Activated CD4-positive, alpha-beta T cell treated with anti-CD3 and anti-CD28 coated beads, Interleukin-2, amount 50 U/mL, for 24 hours (primary cell): ENCODE measurements at regions not wholly inside any gene's neighbourhood (a gene's known extent, or its start where the extent isn't known, plus 50 kb on each side); places are given as distances from the start of the nearest gene placed in this dataset.

Experiments used
- DNase-seq, 2 donors: peaks; one replicate each; pipeline ENCODE4 v3.0.0-alpha.2; 2020; ENCODE audit warnings: low read depth in 1 of 2, low spot score in 1 of 2

DNA sequence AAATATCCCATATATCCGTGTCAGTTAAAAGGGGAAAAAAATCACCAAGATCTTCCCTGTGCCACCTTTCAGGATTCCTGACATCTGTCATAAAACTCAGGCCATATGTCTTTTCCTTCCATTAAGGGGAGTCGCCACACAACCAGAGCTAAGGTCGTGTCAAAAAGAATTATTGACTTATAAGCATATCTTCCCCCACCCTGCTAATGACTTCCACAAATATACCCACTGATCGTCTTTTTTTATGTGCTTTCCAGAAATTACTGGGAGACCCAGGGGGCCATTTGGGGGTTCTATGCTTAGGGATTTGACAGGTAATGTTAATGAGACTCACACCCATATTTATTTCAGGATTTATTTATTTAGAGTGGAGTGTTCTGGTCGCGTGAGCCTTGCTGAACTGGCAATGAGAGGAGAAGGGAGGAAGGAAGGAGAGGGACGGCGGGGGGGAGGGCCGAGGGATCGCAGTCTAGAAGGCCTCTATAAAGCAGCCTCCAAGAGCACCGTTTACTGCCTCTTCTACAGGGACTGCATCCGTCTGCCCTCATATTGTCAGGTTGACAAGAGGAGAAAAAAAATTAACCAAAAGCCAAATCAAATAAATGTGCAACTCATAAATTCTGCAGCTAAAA is 135.7 kb upstream of the MGMT start:
- no peak for DNase-seq

DNA sequence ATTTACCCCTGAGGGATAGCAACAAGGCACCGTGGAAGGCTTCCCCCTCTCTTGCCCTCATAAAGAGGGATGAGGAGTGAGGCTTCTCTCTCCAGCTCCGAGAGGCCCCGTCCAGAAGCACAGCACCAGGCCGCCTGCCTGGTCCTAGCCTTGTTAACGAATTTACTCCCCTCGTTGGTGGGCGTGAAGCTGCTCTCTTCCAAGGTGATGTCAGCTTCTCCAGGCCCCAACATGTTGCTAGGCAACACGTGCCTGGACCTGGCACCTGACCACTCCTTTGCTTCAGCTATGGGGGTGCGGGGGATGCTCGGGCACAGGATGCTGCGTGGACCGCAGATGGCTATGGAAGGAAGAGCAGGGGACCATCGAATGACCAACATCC is 135.2 kb upstream of the MGMT start:
- DNase-seq: no peak

DNA sequence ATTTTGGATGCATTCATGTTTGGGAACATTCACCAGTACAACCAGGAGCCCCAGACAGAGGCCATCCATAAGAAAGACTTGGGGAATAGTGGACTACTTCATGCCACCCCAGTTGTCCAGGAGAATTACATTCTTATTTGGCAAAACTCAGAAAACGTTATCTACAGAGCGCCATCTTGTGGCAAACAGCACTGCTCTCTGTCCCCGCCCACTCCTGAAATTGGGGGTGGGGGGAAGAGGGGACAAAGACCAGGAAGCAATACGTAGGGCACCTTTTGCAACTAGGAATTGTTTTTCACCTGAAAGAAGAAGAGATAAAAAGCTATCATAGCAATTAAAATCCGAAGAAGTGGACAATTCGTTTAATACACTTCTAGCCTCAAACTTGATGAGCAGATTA is 134.6 kb upstream of the MGMT start:
- DNase-seq: no peak

DNA sequence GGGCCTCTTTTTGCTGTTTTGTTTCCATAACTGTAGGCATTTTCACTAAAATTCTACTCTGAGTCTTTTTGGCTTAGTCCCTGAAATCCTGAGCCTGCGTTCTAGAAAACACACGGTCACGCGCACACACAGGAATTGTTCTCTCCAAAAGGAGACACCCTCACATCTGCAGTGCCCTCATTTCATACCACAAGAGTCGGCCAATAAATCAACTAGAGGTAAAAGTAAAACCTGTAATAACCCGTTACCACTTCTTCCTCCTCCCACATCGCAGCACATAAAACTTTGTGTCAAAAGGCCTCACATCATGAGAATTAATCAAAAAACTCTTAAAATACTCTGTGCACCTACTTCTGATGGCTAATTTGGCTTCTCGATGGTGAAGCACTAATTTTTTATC is 133.3 kb upstream of the MGMT start:
- DNase-seq: no peak

DNA sequence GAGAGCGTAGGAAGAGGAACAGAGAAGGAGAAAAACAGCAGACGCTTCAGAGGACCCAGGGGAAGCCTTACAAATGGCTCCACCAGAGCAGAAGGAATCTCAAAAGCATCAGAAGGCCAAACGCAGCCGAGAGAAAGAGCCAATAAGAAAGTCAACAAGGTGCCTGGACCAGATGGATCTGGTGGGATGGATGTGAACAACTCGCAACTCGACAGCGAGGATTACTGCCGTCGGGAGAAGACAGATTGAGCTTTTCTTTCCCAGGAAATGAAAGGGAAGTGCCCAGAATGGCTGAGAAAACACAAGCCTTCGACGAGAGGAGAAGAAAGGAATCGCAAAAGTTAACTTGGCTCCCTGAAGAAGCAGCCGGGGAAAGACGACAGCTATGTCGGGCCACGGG is 132.8 kb upstream of the MGMT start:
- no peak for DNase-seq

DNA sequence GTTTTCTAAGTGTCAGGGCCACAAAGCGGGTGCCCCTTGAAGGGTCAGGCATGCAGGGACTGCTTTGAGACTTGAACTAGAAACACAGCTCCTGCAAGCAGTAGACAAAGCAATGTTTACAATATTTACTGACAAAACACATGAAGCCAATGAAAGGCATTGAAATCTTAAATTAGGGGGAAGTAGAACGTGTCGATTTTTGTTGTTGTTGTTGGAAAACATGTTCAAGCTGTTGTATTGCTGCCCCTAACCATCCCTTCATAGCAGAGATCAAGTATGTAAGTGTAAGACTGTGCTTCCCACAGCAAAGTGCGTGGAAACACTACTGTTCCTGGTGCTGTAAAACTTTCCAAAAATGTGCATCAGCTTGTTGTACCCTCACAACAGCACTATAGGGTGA is 131.6 kb upstream of the MGMT start:
- DNase-seq: no peak

DNA sequence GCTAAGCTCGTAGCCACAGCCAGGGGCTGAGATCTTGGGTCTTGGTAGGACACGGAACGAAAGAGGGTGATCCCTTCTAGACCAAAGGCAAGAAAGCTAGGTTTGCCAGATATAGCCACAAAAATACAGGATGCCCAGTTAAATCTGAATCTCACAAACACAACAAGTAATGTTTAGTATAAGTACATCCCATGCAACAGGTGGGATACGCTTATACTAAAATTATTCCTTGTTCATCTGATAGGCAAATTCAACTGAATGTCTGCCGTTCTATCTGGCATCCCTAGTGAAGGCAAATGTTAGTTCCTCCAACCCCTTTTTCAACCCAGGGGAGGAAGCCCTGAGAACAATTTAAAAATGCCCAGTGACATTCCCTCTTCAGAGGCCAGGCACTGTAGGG is 131.1 kb upstream of the MGMT start:
- DNase-seq: no peak

DNA sequence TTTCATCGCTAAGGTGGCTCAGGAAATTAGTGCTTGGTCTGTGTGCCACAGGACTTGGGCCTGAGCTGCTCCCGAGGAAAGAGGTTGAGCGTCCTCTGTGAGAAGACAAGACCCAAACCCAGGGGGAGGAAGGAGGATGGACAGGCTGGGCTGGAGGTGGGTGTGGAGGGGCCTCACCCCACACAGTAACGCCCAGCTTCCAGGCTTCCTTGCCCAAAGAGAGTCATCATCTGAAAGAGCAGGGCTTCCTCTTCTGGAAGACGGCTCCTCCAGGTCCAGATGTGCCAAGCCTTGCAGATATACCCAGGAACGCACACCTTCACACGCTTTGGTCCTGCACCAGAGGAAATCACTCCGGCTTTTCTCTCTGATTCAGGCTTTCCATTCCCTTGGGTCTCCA is 127.8 kb upstream of the MGMT start:
- DNase-seq: no peak

DNA sequence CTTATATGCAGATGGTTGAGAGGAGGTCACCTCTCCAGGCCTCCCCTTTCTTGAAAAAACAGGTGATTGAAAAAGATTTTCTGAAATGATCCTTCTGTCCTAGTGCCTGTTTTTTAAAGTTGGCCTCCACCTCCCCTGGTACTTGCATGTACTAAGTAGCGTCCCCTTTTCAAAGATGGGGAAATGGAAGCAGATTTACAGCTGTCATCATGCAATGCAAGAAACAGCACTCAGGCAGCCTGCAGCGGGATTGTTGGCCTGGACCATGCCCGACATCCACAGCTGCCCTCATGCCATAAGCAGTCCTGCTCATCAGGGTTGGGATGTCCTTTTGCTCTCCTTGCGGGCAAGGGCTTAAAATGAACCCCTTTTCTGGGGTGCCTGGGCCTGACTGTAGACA is 127.2 kb upstream of the MGMT start:
- DNase-seq: no peak

DNA sequence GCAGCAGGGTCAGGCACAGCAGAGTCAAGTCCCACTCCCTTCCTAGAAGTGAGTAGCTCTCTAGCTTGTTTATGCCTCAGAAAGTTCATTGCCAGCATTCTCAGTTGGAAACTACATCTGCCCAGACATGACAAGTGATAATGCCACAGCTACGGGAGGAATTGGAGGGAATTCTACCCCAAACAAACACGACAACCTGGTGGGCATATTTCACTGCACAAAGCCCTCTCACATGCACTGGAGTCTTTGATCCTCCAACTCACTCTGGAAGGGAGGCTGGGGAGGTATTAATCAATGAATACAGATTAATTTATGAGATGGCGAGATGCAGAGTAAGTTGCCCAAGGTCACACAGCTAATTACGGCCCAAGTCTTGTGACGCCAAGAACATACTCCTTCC is 126.0 kb upstream of the MGMT start:
- DNase-seq: no peak

DNA sequence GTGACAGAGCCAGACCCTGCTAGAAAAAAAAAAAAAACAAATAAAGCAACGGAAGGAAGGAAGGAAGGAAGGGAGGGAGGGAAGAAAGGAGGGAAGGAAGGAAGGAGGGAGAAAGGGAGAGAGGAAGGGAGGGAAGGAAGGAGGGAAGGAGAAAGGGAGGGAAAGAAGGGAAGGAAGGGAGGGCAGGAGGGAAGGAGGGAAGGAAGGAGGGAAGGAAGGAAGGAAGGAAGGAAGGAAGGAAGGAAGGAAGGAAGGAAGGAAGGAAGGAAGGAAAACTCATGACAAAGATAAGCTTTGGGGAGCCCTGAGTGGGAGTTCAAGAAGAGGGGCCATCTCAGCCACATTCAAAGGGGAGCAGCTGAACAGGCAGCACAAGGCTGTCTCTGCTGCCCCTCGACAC is 124.7 kb upstream of the MGMT start:
- no peak for DNase-seq

DNA sequence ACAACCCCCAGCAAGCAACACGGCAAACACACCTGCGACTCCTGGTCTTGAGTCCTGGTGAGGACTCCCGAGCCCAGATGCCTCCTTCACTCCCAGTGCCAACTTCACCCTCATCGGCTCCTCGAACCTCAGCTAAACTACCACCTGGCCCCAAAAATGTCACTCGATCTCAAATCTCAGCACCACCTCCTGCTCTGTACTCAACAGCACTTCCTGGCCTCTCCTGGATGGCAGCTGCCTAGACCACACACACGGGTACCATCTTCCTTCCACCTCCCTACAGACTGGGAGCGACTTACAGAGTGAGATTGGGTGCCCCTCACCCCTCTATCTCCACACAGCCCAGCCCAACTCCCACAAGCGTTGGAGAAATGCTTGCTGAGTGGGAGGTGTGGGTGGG is 123.9 kb upstream of the MGMT start:
- DNase-seq: no peak

DNA sequence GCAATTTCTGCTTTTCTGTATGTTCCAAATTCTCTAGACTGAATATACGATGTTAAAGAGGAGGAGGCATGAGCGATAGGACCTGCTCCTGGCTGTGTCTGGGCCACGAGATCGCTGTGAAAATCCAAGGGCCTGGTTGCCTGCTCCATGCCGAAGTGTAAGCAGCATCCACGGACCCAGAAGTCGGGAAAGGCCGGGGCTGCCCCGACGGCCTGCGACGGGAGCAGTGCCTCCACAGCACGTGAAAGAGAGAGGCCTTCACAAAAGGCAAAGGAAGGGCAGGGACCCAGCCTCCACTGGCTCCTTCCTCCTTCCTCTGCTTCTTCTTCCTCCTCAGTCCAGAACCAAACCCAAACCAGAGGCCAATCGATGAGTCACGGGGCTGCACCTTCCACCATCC is 122.9 kb upstream of the MGMT start:
- no peak for DNase-seq

DNA sequence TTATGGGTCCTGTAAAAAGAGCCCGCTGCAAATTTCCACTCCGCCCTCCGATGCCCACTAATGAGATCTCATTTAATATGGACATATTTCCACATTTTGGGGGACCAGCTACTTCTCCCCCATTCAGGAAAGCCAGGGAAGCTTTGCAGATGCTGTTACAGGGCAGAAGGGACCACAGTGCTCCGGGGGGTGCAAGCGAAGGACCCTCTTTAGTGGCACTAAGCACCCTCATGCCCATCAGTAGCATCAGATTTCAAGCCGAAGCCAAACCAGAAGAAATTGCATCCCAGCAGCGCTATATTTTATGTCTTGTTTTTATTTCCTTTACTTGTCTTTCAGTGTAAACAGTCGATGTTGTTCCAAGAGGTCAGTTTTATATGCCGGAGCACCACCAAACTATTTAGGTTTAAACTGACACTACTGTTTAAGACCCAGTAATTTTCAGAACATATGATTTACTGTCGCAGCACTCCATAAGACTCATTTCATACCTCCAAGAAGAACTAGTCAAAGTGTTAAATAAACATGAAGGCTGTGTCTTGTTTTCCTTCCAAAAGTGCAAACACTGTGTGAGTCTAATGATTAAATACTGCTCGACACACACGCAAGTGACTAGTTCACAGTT is 122.2 kb upstream of the MGMT start:
- no peak for DNase-seq

DNA sequence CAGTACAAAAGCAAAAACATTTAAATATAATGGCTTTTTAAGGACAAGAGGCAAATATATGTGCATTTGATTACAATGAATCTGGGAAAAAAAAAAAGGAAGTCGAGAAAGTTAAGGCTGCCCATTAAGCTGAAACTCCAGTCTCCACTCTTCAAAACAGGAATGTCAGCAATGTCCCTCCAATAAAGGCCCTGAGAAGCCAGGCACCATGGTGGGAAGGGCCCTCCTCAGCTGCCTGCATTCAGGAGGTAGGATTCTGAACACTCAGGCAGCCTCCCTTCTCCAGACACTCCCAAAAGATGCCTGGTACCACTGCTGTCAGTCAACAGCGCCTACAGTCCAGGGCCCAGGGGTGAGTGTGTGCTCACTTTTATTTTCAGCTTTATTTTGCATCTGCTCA is 121.3 kb upstream of the MGMT start:
- DNase-seq: no peak

DNA sequence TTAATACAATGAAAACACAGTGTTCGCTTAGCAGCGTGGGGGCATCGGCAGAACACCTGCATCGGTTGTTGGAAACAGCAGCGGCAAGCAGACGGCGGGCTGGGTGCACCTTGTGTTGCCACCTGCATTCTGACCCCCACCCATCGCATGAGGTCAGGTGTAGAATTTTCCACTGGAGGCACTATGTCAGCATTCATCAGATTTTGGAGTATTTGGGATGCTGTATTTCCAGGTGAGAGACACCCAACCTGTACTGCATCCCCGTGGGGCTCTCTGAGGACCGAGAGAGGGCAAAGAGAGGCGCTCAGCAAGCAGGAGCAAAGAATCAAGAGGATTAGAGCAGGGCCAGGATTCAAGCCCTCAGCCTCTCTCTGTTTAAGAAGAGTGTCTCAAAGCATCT is 116.4 kb upstream of the MGMT start:
- DNase-seq: no peak

DNA sequence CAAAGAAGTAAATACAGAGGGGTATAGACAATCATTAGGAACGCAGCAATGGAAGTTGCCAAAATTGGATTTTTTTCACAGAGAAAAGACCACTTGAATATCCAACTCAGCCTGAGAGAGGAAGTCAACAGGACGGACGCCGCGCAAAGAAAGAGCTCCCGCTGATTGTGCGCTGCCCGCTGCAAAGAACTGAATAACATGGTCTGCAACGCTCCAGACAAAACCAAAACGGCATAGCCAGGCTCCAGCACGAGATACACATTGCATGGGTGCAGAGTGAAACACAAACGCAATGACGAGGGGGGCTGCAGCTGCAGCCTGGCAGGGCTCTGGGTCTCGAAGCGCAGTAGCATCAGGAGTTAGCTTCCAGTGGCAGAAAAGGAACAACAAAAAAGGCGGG is 113.9 kb upstream of the MGMT start:
- no peak for DNase-seq

DNA sequence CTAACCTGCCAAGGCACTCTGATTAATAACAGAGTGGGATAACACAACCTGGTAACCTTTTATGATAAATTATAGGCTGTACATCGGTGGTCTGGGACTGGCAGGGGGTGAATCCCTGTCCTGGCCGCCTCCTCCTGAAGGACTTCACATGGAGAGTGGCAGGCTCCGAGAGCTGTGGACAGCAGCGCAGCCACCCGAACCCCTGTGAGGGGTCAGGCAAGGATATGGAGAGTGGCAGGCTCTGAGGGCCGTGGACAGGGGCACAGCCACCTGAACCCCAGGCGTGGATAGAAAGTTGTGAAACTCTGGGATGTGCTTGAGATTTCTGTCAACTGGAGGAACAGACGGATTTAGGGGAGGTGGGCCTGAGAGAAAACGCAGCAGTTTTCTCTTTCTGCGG is 107.0 kb upstream of the MGMT start:
- DNase-seq: no peak

DNA sequence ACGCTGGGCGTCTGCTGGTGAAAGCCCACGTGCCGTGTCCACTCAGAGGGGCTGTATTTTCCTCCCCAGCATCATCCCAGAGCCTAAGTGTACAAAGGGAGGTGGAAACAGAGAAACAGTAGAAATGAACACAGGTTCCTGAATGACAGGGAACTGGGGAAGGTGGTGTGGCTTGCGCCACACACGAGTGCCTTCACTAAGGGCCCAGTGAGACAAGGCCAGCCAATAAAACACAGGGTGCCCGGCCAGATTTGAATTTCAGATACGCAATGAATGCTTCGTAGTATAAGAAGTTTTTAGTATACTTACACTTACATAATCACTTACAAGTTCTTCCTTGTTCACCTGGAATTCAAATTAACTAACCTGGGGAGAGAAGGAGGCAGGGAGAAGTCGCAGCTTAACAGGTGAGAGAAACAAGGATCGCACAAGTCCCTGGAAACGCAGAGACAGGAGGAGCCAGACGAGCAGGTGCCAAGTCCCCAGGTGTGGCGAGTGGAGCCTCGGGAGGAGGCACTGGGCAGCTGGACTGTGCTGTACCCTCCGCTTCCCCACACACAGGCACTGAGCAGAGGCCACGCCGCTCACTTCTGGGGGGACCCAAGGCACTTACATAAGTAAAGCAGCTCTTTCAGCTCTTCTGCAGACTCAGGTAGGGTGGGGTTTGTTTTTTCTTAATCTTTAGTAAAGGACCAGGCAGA is 105.2 kb upstream of the MGMT start:
- DNase-seq: no peak

DNA sequence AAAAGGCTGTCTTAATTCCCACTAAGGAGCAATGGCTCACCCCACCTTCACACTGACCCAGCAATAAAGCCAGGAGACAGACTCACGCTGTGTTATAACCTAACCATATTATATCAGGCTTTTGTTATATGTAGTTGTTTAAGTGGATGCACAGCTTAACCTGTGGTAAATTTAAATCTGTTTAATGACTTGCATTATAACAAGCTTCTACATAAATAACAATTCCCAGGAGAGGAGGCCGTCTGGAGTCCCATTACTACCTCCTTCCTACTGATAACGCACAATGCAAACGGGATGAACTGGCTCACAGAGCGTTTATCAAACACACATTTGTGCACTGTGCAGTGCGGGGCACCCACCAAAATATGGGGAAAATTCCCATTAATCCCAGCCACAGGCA is 102.1 kb upstream of the MGMT start:
- no peak for DNase-seq

DNA sequence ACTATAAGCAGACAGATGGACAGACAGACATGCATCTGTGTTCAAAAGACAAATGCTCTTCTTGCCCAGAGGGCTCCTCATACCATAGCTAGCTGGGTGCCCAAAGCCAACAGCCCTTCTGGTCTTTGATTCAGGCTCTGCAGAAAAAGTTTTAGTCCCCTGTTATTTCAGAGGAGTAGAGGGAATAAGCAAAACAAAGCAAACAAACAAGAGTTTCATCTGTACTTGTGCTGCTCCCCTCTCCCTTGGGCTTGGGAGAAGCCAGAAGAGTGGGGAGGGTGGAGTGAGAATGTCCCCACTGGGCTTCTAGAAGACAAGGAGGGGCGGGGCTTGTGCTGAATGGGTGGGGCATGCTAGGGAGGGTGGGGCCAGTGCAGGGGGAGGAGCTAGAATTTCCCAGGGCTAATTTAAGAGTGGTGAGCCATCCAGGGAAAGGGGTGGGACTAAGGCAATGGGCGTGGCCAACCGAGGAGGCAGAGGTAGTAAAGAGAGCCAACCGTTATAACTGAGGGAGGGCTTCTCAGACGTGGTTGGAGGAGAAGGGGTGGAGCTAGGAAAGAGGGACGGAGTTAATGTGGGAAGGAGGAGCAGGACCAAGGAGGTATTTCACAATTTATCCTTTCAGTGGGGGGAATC is 101.2 kb upstream of the MGMT start:
- no peak for DNase-seq

DNA sequence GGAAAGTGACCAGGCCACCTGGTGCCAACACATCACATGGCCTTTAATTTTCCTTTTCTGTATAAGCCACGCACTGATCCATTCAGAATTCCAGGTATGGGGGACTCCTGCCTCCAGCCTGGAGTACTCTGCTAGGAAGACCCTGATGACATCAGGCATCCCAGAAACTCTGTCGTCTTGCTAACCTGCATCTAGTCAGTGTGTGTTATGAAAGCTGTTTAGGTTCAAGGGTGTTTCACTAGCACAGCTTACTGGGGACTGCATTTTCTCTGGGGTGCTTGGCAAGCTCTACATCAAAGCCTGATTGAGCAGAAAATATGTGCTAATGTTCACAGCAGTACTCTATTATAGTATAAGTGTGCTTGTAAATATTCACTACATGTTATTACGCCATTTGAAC is 100.6 kb upstream of the MGMT start:
- no peak for DNase-seq

DNA sequence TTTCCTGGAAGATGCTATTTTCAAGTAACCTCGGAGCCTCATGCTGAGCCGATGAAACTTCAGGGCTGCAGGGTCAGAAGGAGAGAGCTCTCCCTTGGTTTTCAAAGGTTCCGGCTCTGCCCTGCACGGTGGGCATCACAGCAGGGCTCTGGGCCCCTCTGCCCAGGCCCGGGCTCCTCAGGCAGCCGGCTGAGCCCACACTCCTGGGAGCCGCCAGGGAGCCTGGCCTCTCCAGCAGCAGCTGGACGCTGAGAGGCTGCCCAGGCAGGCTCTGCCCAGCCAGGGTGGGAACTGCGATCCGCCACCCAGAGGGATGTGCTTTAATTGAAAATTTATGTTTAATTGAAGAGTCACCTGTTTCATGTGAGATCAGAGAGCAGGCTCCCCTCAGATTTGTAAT is 97.5 kb upstream of the MGMT start:
- DNase-seq: no peak
